GM23248 (cell line): ENCODE measurements at regions not wholly inside any gene's neighbourhood (a gene's known extent, or its start where the extent isn't known, plus 50 kb on each side); places are given as distances from the start of the nearest gene placed in this dataset.

ENCODE experiments used
- DNase-seq: peaks from one replicate; pipeline ENCODE4 v3.0.0-alpha.2; 2015
- H2AFZ ChIP-seq: fragments of 200-600 bp; sonication (generic); 2 replicates; pipeline ENCODE4 v1.6.1; 2016; ENCODE audit warnings: antibody characterized with exemption
- H3F3A ChIP-seq: fragments of 200-600 bp; sonication (generic); 2 replicates; pipeline ENCODE4 v1.6.1; 2016; ENCODE audit warnings: mild to moderate bottlenecking, antibody characterized with exemption, mixed run types; ENCODE audit not compliant: insufficient read depth
- H3K27ac ChIP-seq: fragments of 200-600 bp; sonication (generic); 2 replicates; pipeline ENCODE4 v1.5.1; 2016; ENCODE audit warnings: mild to moderate bottlenecking
- H3K27me3 ChIP-seq: fragments of 200-600 bp; sonication (generic); replicated peaks from 2 replicates; pipeline ENCODE4 v1.6.1; 2016; ENCODE audit warnings: mild to moderate bottlenecking; ENCODE audit not compliant: insufficient read depth
- H3K36me3 ChIP-seq: fragments of 200-600 bp; sonication (generic); 2 replicates; pipeline ENCODE4 v1.6.1; 2016; ENCODE audit warnings: low read depth, mild to moderate bottlenecking
- H3K4me1 ChIP-seq: fragments of 200-600 bp; sonication (generic); 2 replicates; pipeline ENCODE4 v1.6.1; 2016; ENCODE audit warnings: mild to moderate bottlenecking; ENCODE audit not compliant: insufficient read depth
- H3K4me2 ChIP-seq: fragments of 200-600 bp; sonication (generic); one replicate; pipeline ENCODE4 v1.6.1; 2016; ENCODE audit warnings: mild to moderate bottlenecking; ENCODE audit not compliant: unreplicated experiment
- H3K4me3 ChIP-seq: fragments of 200-600 bp; sonication (generic); 2 replicates; pipeline ENCODE4 v1.5.1; 2016; ENCODE audit warnings: mild to moderate bottlenecking
- H3K79me2 ChIP-seq: fragments of 200-600 bp; sonication (generic); 2 replicates; pipeline ENCODE4 v1.6.1; 2016; ENCODE audit warnings: mild to moderate bottlenecking; ENCODE audit not compliant: insufficient read depth
- H3K9ac ChIP-seq: fragments of 200-600 bp; sonication (generic); 2 replicates; pipeline ENCODE4 v1.6.1; 2016; ENCODE audit warnings: mild to moderate bottlenecking
- H3K9me2 ChIP-seq: fragments of 200-600 bp; sonication (generic); 2 replicates; pipeline ENCODE4 v1.6.1; 2016; ENCODE audit warnings: mixed run types, mild to moderate bottlenecking, moderate library complexity; ENCODE audit not compliant: insufficient read depth
- H3K9me3 ChIP-seq: fragments of 200-600 bp; sonication (generic); one replicate; pipeline ENCODE4 v1.6.1; 2017; ENCODE audit warnings: low read depth
- H4K20me1 ChIP-seq: fragments of 200-600 bp; sonication (generic); 2 replicates; pipeline ENCODE4 v1.6.0; 2016; ENCODE audit not compliant: insufficient read depth
- EZH2 ChIP-seq: fragments of 200-600 bp; sonication (generic); IDR thresholded peaks from 2 replicates; pipeline ENCODE4 v1.6.1; 2018; ENCODE audit warnings: antibody characterized with exemption, mild to moderate bottlenecking; ENCODE audit not compliant: insufficient read depth, poor library complexity, severe bottlenecking
- EZH2phosphoT487 ChIP-seq: fragments of 200-600 bp; sonication (generic); IDR thresholded peaks from 2 replicates; pipeline ENCODE4 v1.6.1; 2018; ENCODE audit warnings: antibody characterized with exemption, moderate library complexity, mild to moderate bottlenecking, low read depth; ENCODE audit not compliant: insufficient read depth
- WGBS, 2 experiments: methylation state at CpG; one replicate each; pipeline ENCODE4 v1.1.6; 2015 to 2017; ENCODE audit warnings: low lambda C conversion rate in 2 of 2, low coverage in 1 of 2; ENCODE audit errors: missing lambda C conversion rate in 2 of 2; 5-methylcytosine and 5-hydroxymethylcytosine counted together
- in situ Hi-C: fragments of 300-500 bp; cut with MboI; formaldehyde crosslinking; loops from 2 replicates; pipeline ENCODE4 v1.15.0; 2020

DNA sequence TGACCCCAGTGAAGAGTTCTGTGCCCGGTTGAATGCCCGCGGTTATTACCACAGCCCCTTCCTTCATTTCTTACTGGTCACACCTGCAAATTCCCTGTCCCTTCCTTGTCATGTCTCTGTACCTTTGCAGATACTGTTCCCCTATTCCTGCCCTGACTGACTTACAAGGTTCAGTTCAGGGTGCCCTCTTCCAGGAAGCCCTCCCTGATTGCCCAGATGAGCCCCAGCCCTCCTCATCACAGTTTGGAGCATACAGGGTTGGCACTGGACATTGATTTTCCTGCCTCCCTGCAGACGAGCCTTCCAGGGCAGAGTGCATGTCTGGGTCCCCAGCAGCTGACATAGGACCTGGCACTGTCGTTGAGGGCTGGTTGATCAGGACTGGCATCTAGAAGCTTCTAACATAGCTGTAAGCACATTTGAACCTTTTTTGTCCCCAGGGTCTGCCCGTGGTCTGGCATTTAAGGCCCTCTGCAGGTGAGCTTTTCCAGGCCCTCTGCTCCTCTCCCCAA, 70.4 kb upstream of the SHISAL1 start:
- Histone ChIP-seq H3K9ac (no peak overlapping the region), H3F3A (no peaks in the 10 kb centered on the region), H3K9me3 (no peaks in the 10 kb centered on the region), H3K4me1 (no peaks in the 10 kb centered on the region), H3K27ac (no peak overlapping the region), H3K4me2 (no peak overlapping the region), H2AFZ (no peak overlapping the region), H4K20me1 (no peaks in the 10 kb centered on the region), H3K27me3 (peaks cover 21% of the 10 kb centered on the region), H3K4me3 (no peak overlapping the region), H3K79me2 (no peaks in the 10 kb centered on the region), H3K36me3 (no peaks in the 10 kb centered on the region), H3K9me2 (no peaks in the 10 kb centered on the region)
- TF ChIP-seq EZH2phosphoT487 (no peak), EZH2 (no peak)
- DNase-seq: no peak
- in situ Hi-C loops: no loop called here
- WGBS, 2 experiments: 57 to 60% methylated on average over 5 to 6 of the region's 6 CpGs

DNA sequence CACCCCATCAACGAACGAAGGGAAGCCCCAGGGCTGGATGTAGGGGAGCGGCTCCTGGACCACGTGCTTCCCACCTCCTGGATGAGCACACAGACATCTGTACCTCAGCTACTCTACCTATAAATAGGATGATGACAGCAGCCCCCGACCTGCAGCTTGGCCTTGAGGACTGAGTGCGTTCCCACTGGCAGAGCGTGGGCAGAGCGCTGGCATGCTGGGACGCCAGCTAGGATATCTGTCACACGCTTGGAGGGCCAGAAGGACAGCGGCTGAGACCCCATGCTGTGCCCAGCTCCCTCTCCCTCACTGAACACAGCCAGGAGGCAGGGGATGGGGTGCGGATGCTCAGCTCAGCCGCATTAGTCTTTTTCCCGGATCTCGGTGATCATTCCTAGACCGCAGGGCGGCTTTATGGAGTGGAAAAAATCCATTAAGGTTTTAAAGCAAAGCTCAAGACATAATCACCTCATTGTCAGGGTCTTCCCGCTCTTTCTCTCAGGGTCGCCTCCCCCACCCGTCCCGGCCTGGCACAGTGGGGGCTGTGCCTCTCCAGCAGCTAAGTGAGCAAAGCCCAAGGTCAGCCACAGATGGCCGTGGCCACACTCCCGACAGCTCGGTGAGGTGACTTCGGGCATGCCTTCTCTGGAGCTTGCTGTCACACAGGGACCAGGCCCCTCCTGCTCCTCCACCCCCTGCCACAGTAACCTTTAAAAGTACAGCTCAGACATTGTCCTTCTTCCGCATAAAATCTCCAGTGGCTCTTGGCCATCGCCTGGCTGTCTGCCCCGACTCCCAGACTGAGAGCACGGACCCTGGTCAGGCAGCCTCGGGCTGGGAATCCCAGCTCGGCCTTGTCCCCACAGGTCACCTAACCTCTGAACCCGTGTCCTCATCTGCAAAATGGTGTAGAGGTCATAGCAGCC, 69.6 kb upstream of the SHISAL1 start:
- H3K9me3 ChIP-seq: no peaks in the 10 kb centered on the region
- no peak overlapping the region for H3K4me2 ChIP-seq
- H3F3A ChIP-seq: no peaks in the 10 kb centered on the region
- in situ Hi-C loops: no loop called here
- no peaks in the 10 kb centered on the region for H3K4me1 ChIP-seq
- peaks cover 21% of the 10 kb centered on the region for H3K27me3 ChIP-seq
- no peak for DNase-seq
- 84 to 86% methylated on average over 31 to 32 of the region's 32 CpGs for WGBS, 2 experiments
- no peak overlapping the region for H3K9ac ChIP-seq
- no peaks in the 10 kb centered on the region for H3K9me2 ChIP-seq
- H3K36me3 ChIP-seq: no peaks in the 10 kb centered on the region
- H3K79me2 ChIP-seq: no peaks in the 10 kb centered on the region
- no peak for TF ChIP-seq EZH2
- TF ChIP-seq EZH2phosphoT487: no peak
- no peak overlapping the region for H3K4me3 ChIP-seq
- H4K20me1 ChIP-seq: no peaks in the 10 kb centered on the region
- H2AFZ ChIP-seq: no peak overlapping the region
- no peak overlapping the region for H3K27ac ChIP-seq

DNA sequence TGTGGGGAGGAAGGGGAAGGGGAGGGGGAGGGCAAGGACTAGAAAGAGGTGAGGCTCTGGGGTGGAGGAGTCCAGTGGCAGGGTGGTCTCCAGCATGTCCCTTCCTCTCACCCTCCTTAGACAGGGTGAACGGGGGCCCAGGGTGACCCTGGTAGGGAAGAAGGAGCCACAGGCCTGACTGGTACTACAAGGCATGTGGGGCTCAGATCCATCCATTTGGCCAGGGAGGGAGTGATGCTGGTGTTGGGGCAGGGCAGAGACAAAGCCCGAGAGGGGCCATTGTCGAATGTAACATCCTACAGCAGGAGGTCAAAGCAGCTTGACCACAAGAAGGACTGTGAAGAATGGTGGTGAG, 69.0 kb upstream of the SHISAL1 start:
- H3K4me2 ChIP-seq: no peak overlapping the region
- H3F3A ChIP-seq: no peaks in the 10 kb centered on the region
- no peak overlapping the region for H3K4me3 ChIP-seq
- H3K79me2 ChIP-seq: no peaks in the 10 kb centered on the region
- H3K9ac ChIP-seq: no peak overlapping the region
- no peak overlapping the region for H3K27ac ChIP-seq
- H4K20me1 ChIP-seq: no peaks in the 10 kb centered on the region
- H2AFZ ChIP-seq: no peak overlapping the region
- 72 to 78% methylated on average over 3 of the region's 3 CpGs for WGBS, 2 experiments
- H3K27me3 ChIP-seq: peaks cover 21% of the 10 kb centered on the region
- H3K9me2 ChIP-seq: no peaks in the 10 kb centered on the region
- no peak for DNase-seq
- in situ Hi-C loops: no loop called here
- H3K9me3 ChIP-seq: no peaks in the 10 kb centered on the region
- H3K36me3 ChIP-seq: no peaks in the 10 kb centered on the region
- no peak for TF ChIP-seq EZH2phosphoT487
- TF ChIP-seq EZH2: no peak
- no peaks in the 10 kb centered on the region for H3K4me1 ChIP-seq

DNA sequence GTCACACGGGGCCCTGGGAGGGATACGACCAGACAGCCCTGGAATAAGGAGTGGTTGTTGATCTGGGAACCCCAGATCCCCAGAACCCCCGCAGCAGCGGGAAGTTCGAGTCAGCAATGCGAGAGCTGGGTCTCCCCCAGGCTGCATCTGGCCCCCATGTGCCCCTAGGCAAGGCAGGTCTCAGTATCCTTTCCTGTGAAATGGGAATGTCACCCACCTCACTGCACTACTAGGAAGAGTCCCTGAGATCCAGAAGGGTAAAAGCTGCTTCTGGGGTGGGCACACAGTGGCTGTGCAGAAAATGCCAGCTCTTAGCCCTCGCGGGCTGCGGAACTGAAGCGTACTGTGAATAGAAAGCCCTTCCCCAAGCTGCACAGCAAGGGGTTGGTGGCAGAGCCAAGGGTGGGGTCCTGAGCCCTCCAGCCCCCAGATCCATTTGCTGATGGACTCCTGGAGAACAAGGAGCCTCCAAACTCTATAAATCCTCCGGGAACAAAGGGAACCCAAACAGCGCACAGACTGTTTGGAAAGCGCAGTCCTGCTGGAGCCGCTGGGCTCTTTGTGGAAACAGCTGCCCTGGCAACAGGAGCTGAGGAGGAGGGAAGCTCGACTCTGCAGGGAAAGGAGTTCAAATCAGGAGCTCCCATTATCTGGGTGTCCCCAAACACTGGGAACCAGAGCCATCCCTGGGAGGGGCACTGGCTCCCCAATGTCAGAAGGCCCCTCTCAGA, 68.2 kb upstream of the SHISAL1 start:
- DNase-seq: peak; percentile 40
- H3K36me3 ChIP-seq: no peaks in the 10 kb centered on the region
- no peak overlapping the region for H3K9ac ChIP-seq
- H3K4me1 ChIP-seq: no peaks in the 10 kb centered on the region
- H3K4me2 ChIP-seq: no peak overlapping the region
- no peaks in the 10 kb centered on the region for H3K9me3 ChIP-seq
- in situ Hi-C loops: no loop called here
- H3K27ac ChIP-seq: no peak overlapping the region
- peaks cover 21% of the 10 kb centered on the region for H3K27me3 ChIP-seq
- no peaks in the 10 kb centered on the region for H3F3A ChIP-seq
- no peak overlapping the region for H3K4me3 ChIP-seq
- TF ChIP-seq EZH2phosphoT487: no peak
- no peak for TF ChIP-seq EZH2
- no peaks in the 10 kb centered on the region for H3K79me2 ChIP-seq
- H4K20me1 ChIP-seq: no peaks in the 10 kb centered on the region
- no peak overlapping the region for H2AFZ ChIP-seq
- H3K9me2 ChIP-seq: no peaks in the 10 kb centered on the region
- 4% methylated on average over 15 of the region's 15 CpGs for WGBS, 2 experiments
